Activated CD4-positive, alpha-beta T cell treated with anti-CD3 and anti-CD28 coated beads, Interleukin-2, Interleukin-4, amounts not matched to agents 100 ng/mL and 50 ng/mL, durations not matched to agents 16 hours and 8 hours (primary cell): ENCODE measurements at regions not wholly inside any gene's neighbourhood (a gene's known extent, or its start where the extent isn't known, plus 50 kb on each side); places are given as distances from the start of the nearest gene placed in this dataset.

ENCODE experiments used
- DNase-seq: peaks from one replicate; pipeline ENCODE4 v3.0.0-alpha.2; 2020; ENCODE audit warnings: low spot score

- no peak for DNase-seq
Observed at GRCh38 chr10:78543749-78544362, 510.2 kb downstream of the RPS24 start.

- no peak for DNase-seq
Observed at GRCh38 chr10:78544423-78545090, 510.9 kb downstream of the RPS24 start.

GRCh38 chr10:78545756-78546155 is 512.1 kb downstream of the RPS24 start:
- no peak for DNase-seq

- DNase-seq = no peak
Observed at GRCh38 chr10:78547397-78547796, 513.7 kb downstream of the RPS24 start.

GRCh38 chr10:78547905-78548304 is 514.2 kb downstream of the RPS24 start:
- no peak for DNase-seq

- no peak for DNase-seq
Observed at GRCh38 chr10:78548369-78548768, 514.7 kb downstream of the RPS24 start.

GRCh38 chr10:78549140-78549935 is 515.7 kb downstream of the RPS24 start:
- no peak for DNase-seq

- no peak for DNase-seq
Observed at GRCh38 chr10:78550090-78550489, 516.4 kb downstream of the RPS24 start.

- no peak for DNase-seq
Observed at GRCh38 chr10:78550716-78551115, 517.1 kb downstream of the RPS24 start.

- no peak for DNase-seq
Observed at GRCh38 chr10:78551184-78552005, 517.4 kb upstream of the ZMIZ1 start.

GRCh38 chr10:78552261-78552811 is 516.4 kb upstream of the ZMIZ1 start:
- no peak for DNase-seq

GRCh38 chr10:78553792-78554191 is 515.0 kb upstream of the ZMIZ1 start:
- no peak for DNase-seq

- no peak for DNase-seq
Observed at GRCh38 chr10:78555128-78555527, 513.6 kb upstream of the ZMIZ1 start.

GRCh38 chr10:78556705-78557432 is 511.9 kb upstream of the ZMIZ1 start:
- no peak for DNase-seq

- DNase-seq = no peak
Observed at GRCh38 chr10:78557433-78557925, 511.3 kb upstream of the ZMIZ1 start.

- no peak for DNase-seq
Observed at GRCh38 chr10:78559661-78560340, 509.0 kb upstream of the ZMIZ1 start.

GRCh38 chr10:78560341-78560688 is 508.5 kb upstream of the ZMIZ1 start:
- no peak for DNase-seq

- DNase-seq = no peak
Observed at GRCh38 chr10:78563314-78563713, 505.5 kb upstream of the ZMIZ1 start.

- DNase-seq = no peak
Observed at GRCh38 chr10:78565841-78566240, 502.9 kb upstream of the ZMIZ1 start.

GRCh38 chr10:78566284-78567111 is 502.3 kb upstream of the ZMIZ1 start:
- DNase-seq = no peak
